ENCODE measurements at regions not wholly inside any gene's neighbourhood (a gene's known extent, or its start where the extent isn't known, plus 50 kb on each side); places are given as distances from the start of the nearest gene placed in this dataset.

DNA sequence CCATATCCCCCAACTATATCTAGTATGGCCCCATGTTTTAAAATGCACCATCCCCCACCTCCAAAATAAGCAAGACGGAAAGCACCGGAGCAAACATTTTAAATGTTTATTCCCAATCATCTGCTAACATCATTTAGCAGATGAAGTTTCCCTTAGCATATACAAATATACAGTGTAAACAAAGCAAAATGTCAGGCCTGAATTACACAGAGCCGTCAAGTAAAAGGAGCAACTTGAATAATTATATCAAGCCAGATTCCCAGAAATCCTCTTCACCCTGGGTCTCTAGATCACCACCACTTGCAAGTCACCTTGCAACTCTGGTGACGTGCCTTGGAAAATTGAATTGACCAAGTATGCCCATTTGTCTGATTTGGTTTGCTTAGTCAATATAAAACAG lies 91.6 kb upstream of the COL1A2 start:
- no peaks in the 10 kb centered on the region for H3K36me3 ChIP-seq (replicated peaks in 1 of 2; ENCODE audit: control insufficient read depth in 2 of 2, insufficient read depth in 2 of 2, low read length in 2 of 2)
- no peaks in the 10 kb centered on the region for H3K27me3 ChIP-seq (ENCODE audit: control insufficient read depth in 3 of 3, insufficient read depth in 3 of 3, low read depth in 1 of 3, low read length in 3 of 3)
- no peaks in the 10 kb centered on the region for H3K79me1 ChIP-seq (ENCODE audit: low read depth, low read length)
- H3K23ac ChIP-seq (ENCODE audit: low read depth, low read length, poor library complexity): no peak overlapping the region
- H3K9ac ChIP-seq (ENCODE audit: low read depth, low read length, poor library complexity): no peak overlapping the region
- H4K8ac ChIP-seq (ENCODE audit: low read depth, low read length): no peak overlapping the region
- peaks cover 12 to 23% of the 10 kb centered on the region in 2 donors for H3K4me1 ChIP-seq (ENCODE audit: control insufficient read depth in 2 of 2, insufficient read depth in 1 of 2, low read depth in 1 of 2, low read length in 2 of 2)
- WGBS, 2 donors (ENCODE audit: extremely low coverage in 2 of 2, insufficient read length in 2 of 2, insufficient replicate concordance in 1 of 2): no CpG with 5 or more reads among the region's 4 CpGs
- no peak overlapping the region for H3K27ac ChIP-seq (replicated peaks; ENCODE audit: low read length)
- H2BK15ac ChIP-seq (ENCODE audit: low read length): no peak overlapping the region
- DNase-seq (ENCODE audit: low spot score): no peak
- no peak overlapping the region for H2BK12ac ChIP-seq (ENCODE audit: low read length)
- H3K4me3 ChIP-seq (ENCODE audit: low read length in 2 of 2): no peak overlapping the region
- no peak overlapping the region for H2AK5ac ChIP-seq (ENCODE audit: low read depth, low read length)
- peak overlapping the region; percentile 66 for H2AFZ ChIP-seq (ENCODE audit: low read length)
- H2BK5ac ChIP-seq (ENCODE audit: low read length): no peak overlapping the region
- peaks cover 0 to 5% of the 10 kb centered on the region in 2 donors for H3K9me3 ChIP-seq (replicated peaks in 1 of 2; ENCODE audit: control insufficient read depth in 2 of 2, insufficient read depth in 1 of 2, low read depth in 1 of 2, low read length in 2 of 2)
- no peak overlapping the region for H3K14ac ChIP-seq (ENCODE audit: low read length)
- H4K91ac ChIP-seq (ENCODE audit: low read depth, low read length, poor library complexity): no peak overlapping the region
- H3K18ac ChIP-seq (ENCODE audit: low read length): no peak overlapping the region
- H2BK120ac ChIP-seq (ENCODE audit: low read depth, low read length): no peak overlapping the region
- no peak overlapping the region for H3K4ac ChIP-seq (ENCODE audit: low read length)
- H3K4me2 ChIP-seq (ENCODE audit: insufficient read depth, low read length, poor library complexity, severe bottlenecking): no peak overlapping the region

DNA sequence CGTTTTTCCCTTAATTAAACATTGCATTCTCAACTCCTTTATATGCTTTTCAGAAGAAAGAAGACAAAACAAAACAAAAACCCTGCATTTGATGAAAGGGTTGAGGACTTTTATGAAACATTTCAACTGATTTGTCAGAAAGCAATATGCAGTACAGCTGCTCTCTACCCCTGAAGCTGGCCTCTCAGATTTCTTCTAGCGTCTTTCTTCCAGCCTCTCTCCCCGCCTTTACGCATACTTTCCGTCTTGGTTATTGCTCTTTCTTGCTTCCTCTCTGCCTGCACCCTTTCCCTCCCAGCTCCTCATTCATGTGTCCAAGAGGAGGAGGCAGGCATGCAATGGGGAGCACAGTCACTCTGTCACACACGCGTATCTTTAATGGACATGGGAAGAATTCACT lies 91.0 kb upstream of the COL1A2 start:
- no peak overlapping the region for H3K9ac ChIP-seq (ENCODE audit: low read depth, low read length, poor library complexity)

DNA sequence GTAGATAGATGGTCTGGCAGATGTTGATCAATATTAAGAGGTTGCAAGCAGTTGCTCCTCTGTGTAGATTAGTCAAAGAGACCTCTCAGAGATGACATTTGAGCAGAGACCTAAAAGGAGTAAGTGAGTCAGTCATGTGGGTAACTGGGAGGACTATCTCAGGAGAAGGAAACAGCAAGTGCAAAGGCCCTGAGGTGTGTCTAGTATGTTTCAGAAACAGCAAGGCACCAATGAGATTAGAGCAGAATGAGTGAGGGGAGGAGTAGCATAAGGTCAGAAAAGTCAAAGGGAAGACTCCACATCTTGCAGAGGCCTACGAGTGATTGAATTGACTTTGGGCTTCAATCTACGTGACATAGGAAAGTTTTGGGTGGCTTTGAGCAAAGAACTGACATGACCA lies 89.8 kb upstream of the COL1A2 start:
- Histone ChIP-seq H3K18ac (ENCODE audit: low read length) (no peak overlapping the region), H3K9me3 (replicated peaks in 1 of 2; ENCODE audit: control insufficient read depth in 2 of 2, insufficient read depth in 1 of 2, low read depth in 1 of 2, low read length in 2 of 2) (peaks cover 0 to 5% of the 10 kb centered on the region in 2 donors), H3K27me3 (ENCODE audit: control insufficient read depth in 3 of 3, insufficient read depth in 3 of 3, low read depth in 1 of 3, low read length in 3 of 3) (no peaks in the 10 kb centered on the region), H4K8ac (ENCODE audit: low read depth, low read length) (no peak overlapping the region), H3K14ac (ENCODE audit: low read length) (no peak overlapping the region), H2BK12ac (ENCODE audit: low read length) (no peak overlapping the region), H2BK120ac (ENCODE audit: low read depth, low read length) (no peak overlapping the region), H3K23ac (ENCODE audit: low read depth, low read length, poor library complexity) (no peak overlapping the region), H3K4me1 (ENCODE audit: control insufficient read depth in 2 of 2, insufficient read depth in 1 of 2, low read depth in 1 of 2, low read length in 2 of 2) (peaks cover 12 to 23% of the 10 kb centered on the region in 2 donors), H2AK5ac (ENCODE audit: low read depth, low read length) (no peak overlapping the region), H3K79me1 (ENCODE audit: low read depth, low read length) (no peaks in the 10 kb centered on the region), H2AFZ (ENCODE audit: low read length) (no peak overlapping the region), H3K27ac (replicated peaks; ENCODE audit: low read length) (no peak overlapping the region), H3K4ac (ENCODE audit: low read length) (no peak overlapping the region), H3K9ac (ENCODE audit: low read depth, low read length, poor library complexity) (no peak overlapping the region), H2BK5ac (ENCODE audit: low read length) (no peak overlapping the region), H4K91ac (ENCODE audit: low read depth, low read length, poor library complexity) (no peak overlapping the region), H2BK15ac (ENCODE audit: low read length) (no peak overlapping the region), H3K36me3 (replicated peaks in 1 of 2; ENCODE audit: control insufficient read depth in 2 of 2, insufficient read depth in 2 of 2, low read length in 2 of 2) (no peaks in the 10 kb centered on the region), H3K4me3 (ENCODE audit: low read length in 2 of 2) (no peak overlapping the region), H3K4me2 (ENCODE audit: insufficient read depth, low read length, poor library complexity, severe bottlenecking) (no peak overlapping the region)
- no CpG with 5 or more reads among the region's 2 CpGs for WGBS, 2 donors (ENCODE audit: extremely low coverage in 2 of 2, insufficient read length in 2 of 2, insufficient replicate concordance in 1 of 2)
- DNase-seq (ENCODE audit: low spot score): no peak

More for the DNA sequence above, 91.0 kb upstream of the COL1A2 start:
- Histone ChIP-seq H3K27ac (replicated peaks; ENCODE audit: low read length) (no peak overlapping the region), H3K14ac (ENCODE audit: low read length) (no peak overlapping the region), H3K4me1 (ENCODE audit: control insufficient read depth in 2 of 2, insufficient read depth in 1 of 2, low read depth in 1 of 2, low read length in 2 of 2) (peaks cover 12 to 23% of the 10 kb centered on the region in 2 donors), H3K18ac (ENCODE audit: low read length) (no peak overlapping the region), H2AFZ (ENCODE audit: low read length) (peak overlapping the region; percentile 66), H3K4me3 (ENCODE audit: low read length in 2 of 2) (no peak overlapping the region), H2BK120ac (ENCODE audit: low read depth, low read length) (no peak overlapping the region), H2BK12ac (ENCODE audit: low read length) (peak overlapping the region; percentile 85), H4K8ac (ENCODE audit: low read depth, low read length) (no peak overlapping the region), H3K23ac (ENCODE audit: low read depth, low read length, poor library complexity) (no peak overlapping the region), H2AK5ac (ENCODE audit: low read depth, low read length) (no peak overlapping the region), H3K36me3 (replicated peaks in 1 of 2; ENCODE audit: control insufficient read depth in 2 of 2, insufficient read depth in 2 of 2, low read length in 2 of 2) (no peaks in the 10 kb centered on the region), H3K4me2 (ENCODE audit: insufficient read depth, low read length, poor library complexity, severe bottlenecking) (no peak overlapping the region), H3K9me3 (replicated peaks in 1 of 2; ENCODE audit: control insufficient read depth in 2 of 2, insufficient read depth in 1 of 2, low read depth in 1 of 2, low read length in 2 of 2) (peaks cover 0 to 5% of the 10 kb centered on the region in 2 donors), H3K79me1 (ENCODE audit: low read depth, low read length) (no peaks in the 10 kb centered on the region), H3K4ac (ENCODE audit: low read length) (no peak overlapping the region), H3K27me3 (ENCODE audit: control insufficient read depth in 3 of 3, insufficient read depth in 3 of 3, low read depth in 1 of 3, low read length in 3 of 3) (no peaks in the 10 kb centered on the region), H2BK15ac (ENCODE audit: low read length) (no peak overlapping the region), H4K91ac (ENCODE audit: low read depth, low read length, poor library complexity) (no peak overlapping the region), H2BK5ac (ENCODE audit: low read length) (no peak overlapping the region)
- WGBS, 2 donors (ENCODE audit: extremely low coverage in 2 of 2, insufficient read length in 2 of 2, insufficient replicate concordance in 1 of 2): no CpG with 5 or more reads among the region's 7 CpGs
- DNase-seq (ENCODE audit: low spot score): no peak

DNA sequence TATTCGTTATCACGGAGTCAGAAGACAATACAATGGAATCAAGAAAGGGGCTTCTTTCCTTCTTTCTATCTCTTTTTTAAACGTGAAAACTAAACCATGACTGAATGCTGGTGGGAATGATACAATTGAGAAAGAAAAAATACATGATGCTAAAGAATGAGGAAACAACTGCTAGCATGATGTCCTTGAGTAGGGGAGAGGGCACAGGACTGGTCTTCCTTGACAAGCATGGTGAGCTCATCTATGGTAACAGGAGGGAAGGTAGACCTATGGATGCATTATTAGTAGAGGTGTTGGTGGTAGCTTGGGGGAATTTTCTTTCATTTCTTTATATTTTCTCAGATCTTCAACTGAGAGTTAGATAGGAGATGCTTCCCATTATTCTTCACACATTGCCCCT lies 88.9 kb upstream of the COL1A2 start:
- Histone ChIP-seq H4K8ac (ENCODE audit: low read depth, low read length) (no peak overlapping the region), H3K18ac (ENCODE audit: low read length) (no peak overlapping the region), H2AK5ac (ENCODE audit: low read depth, low read length) (no peak overlapping the region), H2BK120ac (ENCODE audit: low read depth, low read length) (no peak overlapping the region), H3K23ac (ENCODE audit: low read depth, low read length, poor library complexity) (no peak overlapping the region), H2BK5ac (ENCODE audit: low read length) (no peak overlapping the region), H2BK15ac (ENCODE audit: low read length) (no peak overlapping the region), H3K9ac (ENCODE audit: low read depth, low read length, poor library complexity) (no peak overlapping the region), H3K4me3 (ENCODE audit: low read length in 2 of 2) (no peak overlapping the region), H4K91ac (ENCODE audit: low read depth, low read length, poor library complexity) (no peak overlapping the region), H3K4me1 (ENCODE audit: control insufficient read depth in 2 of 2, insufficient read depth in 1 of 2, low read depth in 1 of 2, low read length in 2 of 2) (peaks cover 7 to 17% of the 10 kb centered on the region in 2 donors), H3K4ac (ENCODE audit: low read length) (no peak overlapping the region), H3K9me3 (replicated peaks in 1 of 2; ENCODE audit: control insufficient read depth in 2 of 2, insufficient read depth in 1 of 2, low read depth in 1 of 2, low read length in 2 of 2) (peaks cover 0 to 5% of the 10 kb centered on the region in 2 donors), H3K4me2 (ENCODE audit: insufficient read depth, low read length, poor library complexity, severe bottlenecking) (no peak overlapping the region), H2AFZ (ENCODE audit: low read length) (no peak overlapping the region), H2BK12ac (ENCODE audit: low read length) (no peak overlapping the region), H3K14ac (ENCODE audit: low read length) (no peak overlapping the region), H3K36me3 (replicated peaks in 1 of 2; ENCODE audit: control insufficient read depth in 2 of 2, insufficient read depth in 2 of 2, low read length in 2 of 2) (no peaks in the 10 kb centered on the region), H3K79me1 (ENCODE audit: low read depth, low read length) (no peaks in the 10 kb centered on the region), H3K27me3 (ENCODE audit: control insufficient read depth in 3 of 3, insufficient read depth in 3 of 3, low read depth in 1 of 3, low read length in 3 of 3) (no peaks in the 10 kb centered on the region), H3K27ac (replicated peaks; ENCODE audit: low read length) (no peak overlapping the region)
- no peak for DNase-seq (ENCODE audit: low spot score)
- no CpG with 5 or more reads among the region's 3 CpGs for WGBS, 2 donors (ENCODE audit: extremely low coverage in 2 of 2, insufficient read length in 2 of 2, insufficient replicate concordance in 1 of 2)

Data from neuronal stem cell (in vitro differentiated cells).